ENCODE measurements at regions not wholly inside any gene's neighbourhood (a gene's known extent, or its start where the extent isn't known, plus 50 kb on each side); places are given as distances from the start of the nearest gene placed in this dataset.

GRCh38 chr13:107099661-107100060 is 531.7 kb upstream of the ARGLU1 start:
- Mint-ChIP-seq H3K9me3 (no peaks in the 10 kb centered on the region), H3K27me3 (no peaks in the 10 kb centered on the region), H3K4me3 (no peak overlapping the region), H3K36me3 (ENCODE audit: low read depth) (no peaks in the 10 kb centered on the region), H3K4me1 (no peaks in the 10 kb centered on the region), H3K27ac (no peak overlapping the region)
- no peak for ATAC-seq (replicated peaks)

- ATAC-seq (replicated peaks) = no peak
- H3K4me3 Mint-ChIP-seq = no peak overlapping the region
- H3K36me3 Mint-ChIP-seq (ENCODE audit: low read depth) = no peaks in the 10 kb centered on the region
- H3K9me3 Mint-ChIP-seq = no peaks in the 10 kb centered on the region
- no peaks in the 10 kb centered on the region for H3K4me1 Mint-ChIP-seq
- no peaks in the 10 kb centered on the region for H3K27me3 Mint-ChIP-seq
- H3K27ac Mint-ChIP-seq = no peak overlapping the region
Observed at GRCh38 chr13:107097916-107098315, 530.0 kb upstream of the ARGLU1 start.

GRCh38 chr13:107095876-107096275 is 527.9 kb upstream of the ARGLU1 start:
- no peak overlapping the region for H3K4me3 Mint-ChIP-seq
- H3K27me3 Mint-ChIP-seq = no peaks in the 10 kb centered on the region
- no peaks in the 10 kb centered on the region for H3K9me3 Mint-ChIP-seq
- H3K36me3 Mint-ChIP-seq (ENCODE audit: low read depth) = no peaks in the 10 kb centered on the region
- no peaks in the 10 kb centered on the region for H3K4me1 Mint-ChIP-seq
- no peak for ATAC-seq (replicated peaks)
- H3K27ac Mint-ChIP-seq = no peak overlapping the region

GRCh38 chr13:107091861-107092260 is 523.9 kb upstream of the ARGLU1 start:
- H3K4me3 Mint-ChIP-seq = no peak overlapping the region
- ATAC-seq (replicated peaks) = no peak
- H3K36me3 Mint-ChIP-seq (ENCODE audit: low read depth) = no peaks in the 10 kb centered on the region
- H3K4me1 Mint-ChIP-seq = no peaks in the 10 kb centered on the region
- no peaks in the 10 kb centered on the region for H3K9me3 Mint-ChIP-seq
- no peak overlapping the region for H3K27ac Mint-ChIP-seq
- no peaks in the 10 kb centered on the region for H3K27me3 Mint-ChIP-seq

GRCh38 chr13:107091428-107091827 is 523.5 kb upstream of the ARGLU1 start:
- H3K4me3 Mint-ChIP-seq = no peak overlapping the region
- H3K4me1 Mint-ChIP-seq = no peaks in the 10 kb centered on the region
- no peaks in the 10 kb centered on the region for H3K9me3 Mint-ChIP-seq
- no peak for ATAC-seq (replicated peaks)
- H3K27ac Mint-ChIP-seq = no peak overlapping the region
- no peaks in the 10 kb centered on the region for H3K36me3 Mint-ChIP-seq (ENCODE audit: low read depth)
- no peaks in the 10 kb centered on the region for H3K27me3 Mint-ChIP-seq

- H3K27ac Mint-ChIP-seq = no peak overlapping the region
- H3K36me3 Mint-ChIP-seq (ENCODE audit: low read depth) = no peaks in the 10 kb centered on the region
- H3K4me1 Mint-ChIP-seq = no peaks in the 10 kb centered on the region
- H3K9me3 Mint-ChIP-seq = no peaks in the 10 kb centered on the region
- H3K4me3 Mint-ChIP-seq = no peak overlapping the region
- no peaks in the 10 kb centered on the region for H3K27me3 Mint-ChIP-seq
- ATAC-seq (replicated peaks) = no peak
Observed at GRCh38 chr13:107088061-107088460, 520.1 kb upstream of the ARGLU1 start.

- Mint-ChIP-seq H3K4me3 (no peak overlapping the region), H3K36me3 (ENCODE audit: low read depth) (no peaks in the 10 kb centered on the region), H3K9me3 (peaks cover 15% of the 10 kb centered on the region), H3K4me1 (no peaks in the 10 kb centered on the region), H3K27ac (no peak overlapping the region), H3K27me3 (no peaks in the 10 kb centered on the region)
- no peak for ATAC-seq (replicated peaks)
Observed at GRCh38 chr13:107079423-107080049, 511.6 kb upstream of the ARGLU1 start.

GRCh38 chr13:107078229-107078765 is 510.4 kb upstream of the ARGLU1 start:
- ATAC-seq (replicated peaks) = no peak
- Mint-ChIP-seq H3K4me3 (no peak overlapping the region), H3K27ac (no peak overlapping the region)

GRCh38 chr13:107076801-107077200 is 508.9 kb upstream of the ARGLU1 start:
- no peak for ATAC-seq (replicated peaks)
- H3K4me3 Mint-ChIP-seq = no peak overlapping the region
- no peaks in the 10 kb centered on the region for H3K27me3 Mint-ChIP-seq
- no peaks in the 10 kb centered on the region for H3K36me3 Mint-ChIP-seq (ENCODE audit: low read depth)
- peaks cover 14% of the 10 kb centered on the region for H3K9me3 Mint-ChIP-seq
- H3K27ac Mint-ChIP-seq = no peak overlapping the region
- H3K4me1 Mint-ChIP-seq = no peaks in the 10 kb centered on the region

More at GRCh38 chr13:107078229-107078765, 510.4 kb upstream of the ARGLU1 start:
- H3K36me3 Mint-ChIP-seq (ENCODE audit: low read depth) = no peaks in the 10 kb centered on the region
- peaks cover 15% of the 10 kb centered on the region for H3K9me3 Mint-ChIP-seq
- no peaks in the 10 kb centered on the region for H3K4me1 Mint-ChIP-seq
- no peaks in the 10 kb centered on the region for H3K27me3 Mint-ChIP-seq

- Mint-ChIP-seq H3K27me3 (no peaks in the 10 kb centered on the region), H3K4me1 (no peaks in the 10 kb centered on the region), H3K9me3 (peaks cover 6% of the 10 kb centered on the region), H3K36me3 (ENCODE audit: low read depth) (no peaks in the 10 kb centered on the region), H3K4me3 (no peak overlapping the region), H3K27ac (no peak overlapping the region)
- ATAC-seq (replicated peaks) = no peak
Observed at GRCh38 chr13:107075576-107075975, 507.6 kb upstream of the ARGLU1 start.

- ATAC-seq (replicated peaks) = no peak
- H3K4me3 Mint-ChIP-seq = no peak overlapping the region
- no peaks in the 10 kb centered on the region for H3K4me1 Mint-ChIP-seq
- H3K9me3 Mint-ChIP-seq = peaks cover 4% of the 10 kb centered on the region
- no peak overlapping the region for H3K27ac Mint-ChIP-seq
- H3K27me3 Mint-ChIP-seq = no peaks in the 10 kb centered on the region
- no peaks in the 10 kb centered on the region for H3K36me3 Mint-ChIP-seq (ENCODE audit: low read depth)
Observed at GRCh38 chr13:107070792-107071191, 502.9 kb upstream of the ARGLU1 start.

- H3K36me3 Mint-ChIP-seq (ENCODE audit: low read depth) = no peaks in the 10 kb centered on the region
- peaks cover 4% of the 10 kb centered on the region for H3K9me3 Mint-ChIP-seq
- no peaks in the 10 kb centered on the region for H3K4me1 Mint-ChIP-seq
- H3K4me3 Mint-ChIP-seq = no peak overlapping the region
- H3K27me3 Mint-ChIP-seq = no peaks in the 10 kb centered on the region
- H3K27ac Mint-ChIP-seq = no peak overlapping the region
- no peak for ATAC-seq (replicated peaks)
Observed at GRCh38 chr13:107069108-107069776, 501.3 kb upstream of the ARGLU1 start.

GRCh38 chr13:107067381-107067780 is 499.4 kb upstream of the ARGLU1 start:
- Mint-ChIP-seq H3K27ac (no peak overlapping the region), H3K9me3 (peaks cover 4% of the 10 kb centered on the region), H3K27me3 (no peaks in the 10 kb centered on the region), H3K4me1 (no peaks in the 10 kb centered on the region), H3K4me3 (no peak overlapping the region), H3K36me3 (ENCODE audit: low read depth) (no peaks in the 10 kb centered on the region)
- no peak for ATAC-seq (replicated peaks)

GRCh38 chr13:107066355-107066754 is 498.4 kb upstream of the ARGLU1 start:
- H3K4me3 Mint-ChIP-seq = no peak overlapping the region
- H3K27me3 Mint-ChIP-seq = no peaks in the 10 kb centered on the region
- no peaks in the 10 kb centered on the region for H3K36me3 Mint-ChIP-seq (ENCODE audit: low read depth)
- ATAC-seq (replicated peaks) = no peak
- peaks cover 5% of the 10 kb centered on the region for H3K9me3 Mint-ChIP-seq
- H3K27ac Mint-ChIP-seq = no peak overlapping the region
- H3K4me1 Mint-ChIP-seq = no peaks in the 10 kb centered on the region

GRCh38 chr13:107065036-107065435 is 497.1 kb upstream of the ARGLU1 start:
- no peak for ATAC-seq (replicated peaks)
- no peak overlapping the region for H3K4me3 Mint-ChIP-seq
- H3K27ac Mint-ChIP-seq = no peak overlapping the region
- H3K27me3 Mint-ChIP-seq = no peaks in the 10 kb centered on the region
- H3K4me1 Mint-ChIP-seq = no peaks in the 10 kb centered on the region
- H3K36me3 Mint-ChIP-seq (ENCODE audit: low read depth) = no peaks in the 10 kb centered on the region
- peaks cover 8% of the 10 kb centered on the region for H3K9me3 Mint-ChIP-seq

Measured in activated T-helper 17 cell treated with anti-CD3 and anti-CD28 coated beads, Interleukin-2, amount 50 U/mL, for 72 hours (primary cell).